K562 (cell line): ENCODE measurements at regions not wholly inside any gene's neighbourhood (a gene's known extent, or its start where the extent isn't known, plus 50 kb on each side); places are given as distances from the start of the nearest gene placed in this dataset.
A peak's percentile ranks its signal among the peaks of the same experiment; 100 is the strongest.
"Not testable (repeated sequence)": the region's sequence is repeated elsewhere in the genome, so short reads cannot be mapped to it uniquely, and the experiment has no call there.

Source experiments
- CBX3 ChIP-seq, 2 experiments: IDR thresholded peaks; 1 replicate in 1 of 2; 2 replicates in 1 of 2; pipeline ENCODE4 v1.6.1; 2012; ENCODE audit warnings: inconsistent platforms in 2 of 2, low read length in 2 of 2, borderline replicate concordance in 1 of 2, control low read depth in 1 of 2
- HIVEP1 ChIP-seq: fragments of 250-450 bp; sonication (Bioruptor Pico); IDR thresholded peaks from 2 replicates; pipeline ENCODE4 v1.4.0; 2020; ENCODE audit warnings: mild to moderate bottlenecking
- JUN ChIP-seq, 2 experiments: sonication (generic) in 1 of 2; formaldehyde crosslinking in 1 of 2; IDR thresholded peaks; 2 replicates each; pipeline versions ENCODE4 v1.6.1 to v1.8.0; 2012 to 2022; ENCODE audit warnings: borderline replicate concordance in 2 of 2, mild to moderate bottlenecking in 2 of 2, improper control_type of control experiment in 1 of 2, low read depth in 1 of 2, low read length in 1 of 2, missing genetic modification reagents in 1 of 2
- JUND ChIP-seq, 2 experiments: IDR thresholded peaks; 2 replicates in 1 of 2; 3 replicates in 1 of 2; pipeline ENCODE4 v1.6.1; 2011; ENCODE audit warnings: borderline replicate concordance in 2 of 2, low read depth in 2 of 2, low read length in 2 of 2, improper control_type of control experiment in 1 of 2, missing biosample characterization in 1 of 2, missing genetic modification characterization in 1 of 2, missing genetic modification reagents in 1 of 2
- KLF13 ChIP-seq: fragments of 450-650 bp; IDR thresholded peaks from 2 replicates; pipeline ENCODE4 v1.6.1; 2016; ENCODE audit warnings: missing genetic modification characterization, low read depth, mild to moderate bottlenecking, missing compliant biosample characterization, moderate library complexity, borderline replicate concordance
- NFE2L1 ChIP-seq: fragments of 450-650 bp; IDR thresholded peaks from 2 replicates; pipeline ENCODE4 v1.6.1; 2016; ENCODE audit warnings: missing genetic modification characterization, low read depth, mild to moderate bottlenecking, missing compliant biosample characterization, moderate library complexity, borderline replicate concordance
- TEAD1 ChIP-seq, 2 experiments: fragments of 450-650 bp in 1 of 2; sonication (generic) in 1 of 2; formaldehyde crosslinking; IDR thresholded peaks; 2 replicates each; pipeline versions ENCODE4 v1.4.0 to v1.8.0; 2020 to 2022; ENCODE audit warnings: mild to moderate bottlenecking in 2 of 2, missing genetic modification reagents in 1 of 2
- TRIM24 ChIP-seq, 2 experiments: fragments of 450-650 bp; IDR thresholded peaks; 2 replicates each; pipeline ENCODE4 v1.6.1; 2016
- ZNF165 ChIP-seq: fragments of 250-450 bp; sonication (Bioruptor Pico); IDR thresholded peaks from 2 replicates; pipeline ENCODE4 v1.4.0; 2020; ENCODE audit warnings: borderline replicate concordance
- ZNF324 ChIP-seq: fragments of 250-450 bp; sonication (Bioruptor Pico); IDR thresholded peaks from 2 replicates; pipeline ENCODE4 v1.4.0; 2020; ENCODE audit warnings: mild to moderate bottlenecking
- ZNF79 ChIP-seq: fragments of 250-450 bp; sonication (Bioruptor Pico); IDR thresholded peaks from 2 replicates; pipeline ENCODE4 v1.4.0; 2020; ENCODE audit warnings: low read depth, mild to moderate bottlenecking, moderate library complexity
- TF ChIP-seq, protein P1 (sequence below), 3 experiments: fragments of 200-800 bp in 1 of 3; fragments of 250-450 bp in 1 of 3; fragments of 450-650 bp in 1 of 3; sonication (Bioruptor Pico) in 1 of 3; sonication (Bioruptor generic) in 1 of 3; formaldehyde crosslinking in 1 of 3; IDR thresholded peaks; 2 replicates each; pipeline versions ENCODE4 v1.6.1 to v1.8.0; 2016 to 2022; ENCODE audit warnings: mild to moderate bottlenecking in 2 of 3, missing genetic modification characterization in 2 of 3, missing compliant biosample characterization in 1 of 3, moderate library complexity in 1 of 3
- TF ChIP-seq, protein P2 (sequence below): fragments of 200-800 bp; sonication (Bioruptor generic); IDR thresholded peaks from 2 replicates; pipeline ENCODE4 v1.6.1; 2016; ENCODE audit warnings: missing genetic modification characterization, missing compliant biosample characterization
- TF ChIP-seq, protein P3 (sequence below), 2 experiments: fragments of 250-450 bp in 1 of 2; fragments of 450-650 bp in 1 of 2; sonication (Bioruptor Pico) in 1 of 2; IDR thresholded peaks; 2 replicates each; pipeline versions ENCODE4 v1.6.1 to v1.8.0; 2016 to 2021; ENCODE audit warnings: mild to moderate bottlenecking in 2 of 2, moderate library complexity in 2 of 2, missing compliant biosample characterization in 1 of 2, missing genetic modification characterization in 1 of 2

DNA sequence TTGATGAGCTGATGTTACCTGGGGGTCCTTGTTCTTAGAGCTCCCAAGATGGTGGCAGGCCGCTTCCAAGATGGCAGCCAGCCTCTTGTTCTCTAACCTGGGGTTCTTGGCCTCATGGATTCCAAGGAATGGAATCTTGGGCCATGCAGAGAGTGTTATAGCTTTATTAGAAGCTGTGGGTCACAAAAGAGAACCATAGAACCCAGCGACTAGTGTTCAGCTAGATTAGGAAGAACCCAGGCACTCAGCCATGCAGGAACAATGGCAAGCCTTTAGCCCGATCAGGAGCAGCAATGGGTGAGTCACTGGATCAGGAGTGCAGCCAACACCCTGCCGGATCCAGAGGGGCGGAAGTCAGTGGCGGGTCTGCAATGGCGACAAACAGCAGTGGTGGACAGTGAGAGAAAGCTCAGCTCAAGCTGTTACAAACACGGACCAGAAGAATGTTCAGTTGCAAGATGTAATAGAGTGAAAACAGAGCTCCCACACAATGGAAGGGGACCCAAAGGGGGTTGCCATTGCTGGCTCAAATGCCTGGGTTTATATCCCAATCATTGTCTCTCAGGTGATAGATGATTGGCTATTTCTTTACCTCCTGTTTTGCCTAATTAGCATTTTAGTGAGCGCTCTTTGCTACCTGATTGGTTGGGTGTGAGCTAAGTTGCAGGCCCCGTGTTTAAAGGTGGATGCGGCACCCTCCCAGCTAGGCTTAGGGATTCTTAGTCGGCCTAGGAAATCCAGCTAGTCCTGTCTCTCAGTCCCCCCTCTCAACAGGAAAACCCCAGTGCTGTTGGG lies 58.2 kb upstream of the CSF1 start (continued):
- TF ChIP-seq, protein P1, sequence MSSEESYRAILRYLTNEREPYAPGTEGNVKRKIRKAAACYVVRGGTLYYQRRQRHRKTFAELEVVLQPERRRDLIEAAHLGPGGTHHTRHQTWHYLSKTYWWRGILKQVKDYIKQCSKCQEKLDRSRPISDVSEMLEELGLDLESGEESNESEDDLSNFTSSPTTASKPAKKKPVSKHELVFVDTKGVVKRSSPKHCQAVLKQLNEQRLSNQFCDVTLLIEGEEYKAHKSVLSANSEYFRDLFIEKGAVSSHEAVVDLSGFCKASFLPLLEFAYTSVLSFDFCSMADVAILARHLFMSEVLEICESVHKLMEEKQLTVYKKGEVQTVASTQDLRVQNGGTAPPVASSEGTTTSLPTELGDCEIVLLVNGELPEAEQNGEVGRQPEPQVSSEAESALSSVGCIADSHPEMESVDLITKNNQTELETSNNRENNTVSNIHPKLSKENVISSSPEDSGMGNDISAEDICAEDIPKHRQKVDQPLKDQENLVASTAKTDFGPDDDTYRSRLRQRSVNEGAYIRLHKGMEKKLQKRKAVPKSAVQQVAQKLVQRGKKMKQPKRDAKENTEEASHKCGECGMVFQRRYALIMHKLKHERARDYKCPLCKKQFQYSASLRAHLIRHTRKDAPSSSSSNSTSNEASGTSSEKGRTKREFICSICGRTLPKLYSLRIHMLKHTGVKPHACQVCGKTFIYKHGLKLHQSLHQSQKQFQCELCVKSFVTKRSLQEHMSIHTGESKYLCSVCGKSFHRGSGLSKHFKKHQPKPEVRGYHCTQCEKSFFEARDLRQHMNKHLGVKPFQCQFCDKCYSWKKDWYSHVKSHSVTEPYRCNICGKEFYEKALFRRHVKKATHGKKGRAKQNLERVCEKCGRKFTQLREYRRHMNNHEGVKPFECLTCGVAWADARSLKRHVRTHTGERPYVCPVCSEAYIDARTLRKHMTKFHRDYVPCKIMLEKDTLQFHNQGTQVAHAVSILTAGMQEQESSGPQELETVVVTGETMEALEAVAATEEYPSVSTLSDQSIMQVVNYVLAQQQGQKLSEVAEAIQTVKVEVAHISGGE (CRISPR knock-in tag; IDR thresholded peaks at IDR 0.05): peak in 1 of 3 experiments; percentile 70; a peak in 2 of 6 replicates
- TF ChIP-seq ZNF79 (CRISPR knock-in tag): 0 out of 2 replicates have a peak, but pooled peaks have one; percentile 10
- TF ChIP-seq JUN (IDR thresholded peaks at IDR 0.05; ENCODE audit: borderline replicate concordance, low read depth, low read length): 0 out of 2 replicates have a peak, but pooled peaks have one; percentile 26
- not testable (repeated sequence) for TF ChIP-seq JUN (CRISPR knock-in tag; IDR thresholded peaks at IDR 0.05; ENCODE audit: borderline replicate concordance)
- 0 out of 2 replicates have a peak, but pooled peaks have one; percentile 8 for TF ChIP-seq KLF13 (tag)
- TF ChIP-seq HIVEP1 (CRISPR knock-in tag): peak; percentile 6; the same call in 1 of the 2 replicates
- peak; percentile 8; the same call in 1 of the 2 replicates for TF ChIP-seq NFE2L1 (tag)
- TF ChIP-seq ZNF324 (CRISPR knock-in tag): 0 out of 2 replicates have a peak, but pooled peaks have one; percentile 19
- TF ChIP-seq, protein P2, sequence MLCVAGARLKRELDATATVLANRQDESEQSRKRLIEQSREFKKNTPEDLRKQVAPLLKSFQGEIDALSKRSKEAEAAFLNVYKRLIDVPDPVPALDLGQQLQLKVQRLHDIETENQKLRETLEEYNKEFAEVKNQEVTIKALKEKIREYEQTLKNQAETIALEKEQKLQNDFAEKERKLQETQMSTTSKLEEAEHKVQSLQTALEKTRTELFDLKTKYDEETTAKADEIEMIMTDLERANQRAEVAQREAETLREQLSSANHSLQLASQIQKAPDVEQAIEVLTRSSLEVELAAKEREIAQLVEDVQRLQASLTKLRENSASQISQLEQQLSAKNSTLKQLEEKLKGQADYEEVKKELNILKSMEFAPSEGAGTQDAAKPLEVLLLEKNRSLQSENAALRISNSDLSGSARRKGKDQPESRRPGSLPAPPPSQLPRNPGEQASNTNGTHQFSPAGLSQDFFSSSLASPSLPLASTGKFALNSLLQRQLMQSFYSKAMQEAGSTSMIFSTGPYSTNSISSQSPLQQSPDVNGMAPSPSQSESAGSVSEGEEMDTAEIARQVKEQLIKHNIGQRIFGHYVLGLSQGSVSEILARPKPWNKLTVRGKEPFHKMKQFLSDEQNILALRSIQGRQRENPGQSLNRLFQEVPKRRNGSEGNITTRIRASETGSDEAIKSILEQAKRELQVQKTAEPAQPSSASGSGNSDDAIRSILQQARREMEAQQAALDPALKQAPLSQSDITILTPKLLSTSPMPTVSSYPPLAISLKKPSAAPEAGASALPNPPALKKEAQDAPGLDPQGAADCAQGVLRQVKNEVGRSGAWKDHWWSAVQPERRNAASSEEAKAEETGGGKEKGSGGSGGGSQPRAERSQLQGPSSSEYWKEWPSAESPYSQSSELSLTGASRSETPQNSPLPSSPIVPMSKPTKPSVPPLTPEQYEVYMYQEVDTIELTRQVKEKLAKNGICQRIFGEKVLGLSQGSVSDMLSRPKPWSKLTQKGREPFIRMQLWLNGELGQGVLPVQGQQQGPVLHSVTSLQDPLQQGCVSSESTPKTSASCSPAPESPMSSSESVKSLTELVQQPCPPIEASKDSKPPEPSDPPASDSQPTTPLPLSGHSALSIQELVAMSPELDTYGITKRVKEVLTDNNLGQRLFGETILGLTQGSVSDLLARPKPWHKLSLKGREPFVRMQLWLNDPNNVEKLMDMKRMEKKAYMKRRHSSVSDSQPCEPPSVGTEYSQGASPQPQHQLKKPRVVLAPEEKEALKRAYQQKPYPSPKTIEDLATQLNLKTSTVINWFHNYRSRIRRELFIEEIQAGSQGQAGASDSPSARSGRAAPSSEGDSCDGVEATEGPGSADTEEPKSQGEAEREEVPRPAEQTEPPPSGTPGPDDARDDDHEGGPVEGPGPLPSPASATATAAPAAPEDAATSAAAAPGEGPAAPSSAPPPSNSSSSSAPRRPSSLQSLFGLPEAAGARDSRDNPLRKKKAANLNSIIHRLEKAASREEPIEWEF: peak; percentile 86
- peak; percentile 38; the same call in 1 of the 2 replicates for TF ChIP-seq ZNF165
- TF ChIP-seq TRIM24 (IDR thresholded peaks at IDR 0.05): peak in 1 of 2 experiments; percentile 9; a peak in 1 of 4 replicates
- TF ChIP-seq, protein P3, sequence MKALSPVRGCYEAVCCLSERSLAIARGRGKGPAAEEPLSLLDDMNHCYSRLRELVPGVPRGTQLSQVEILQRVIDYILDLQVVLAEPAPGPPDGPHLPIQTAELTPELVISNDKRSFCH (CRISPR knock-in tag; IDR thresholded peaks at IDR 0.05): not testable (repeated sequence)
- TF ChIP-seq, protein P3 (tag; IDR thresholded peaks at IDR 0.05): peak; percentile 88
- TF ChIP-seq CBX3 (IDR thresholded peaks at IDR 0.05; ENCODE audit: borderline replicate concordance in 1 of 2, low read length in 2 of 2): 0 out of 3 replicates have a peak, but pooled peaks of 1 of the 2 experiments have one; percentile 17
- TF ChIP-seq TEAD1 (CRISPR knock-in tag; IDR thresholded peaks at IDR 0.05): peak in 1 of 2 experiments; percentile 28; a peak in 1 of 4 replicates
- peak; percentile 80 for TF ChIP-seq JUND (IDR thresholded peaks at IDR 0.05; ENCODE audit: borderline replicate concordance, low read depth, low read length)
- TF ChIP-seq JUND (tag; IDR thresholded peaks at IDR 0.05; ENCODE audit: borderline replicate concordance, low read depth, low read length): peak; percentile 60; the same call in 1 of the 3 replicates
